ENCODE measurements at regions not wholly inside any gene's neighbourhood (a gene's known extent, or its start where the extent isn't known, plus 50 kb on each side); places are given as distances from the start of the nearest gene placed in this dataset.
"Not testable (repeated sequence)": the region's sequence is repeated elsewhere in the genome, so short reads cannot be mapped to it uniquely, and the experiment has no call there.

- TF ChIP-seq CTCF (IDR thresholded peaks at IDR 0.05) = no peak
- TF ChIP-seq POLR2A (IDR thresholded peaks at IDR 0.05) = no peak
- TF ChIP-seq EP300 (IDR thresholded peaks at IDR 0.05) = no peak
- no peak for TF ChIP-seq POLR2AphosphoS5 (IDR thresholded peaks at IDR 0.05)
- H3K36me3 ChIP-seq = no peaks in the 10 kb centered on the region
- 62 to 68% methylated on average over 2 of the region's 2 CpGs for WGBS, 2 donors
- H3K4me3 ChIP-seq = no peak overlapping the region
- no peaks in the 10 kb centered on the region for H3K9me3 ChIP-seq
- H3K4me1 ChIP-seq = no peaks in the 10 kb centered on the region
- H3K27me3 ChIP-seq = no peaks in the 10 kb centered on the region
- no peak for DNase-seq
- intact Hi-C loops (cut with DNase I) = no loop called here
- H3K27ac ChIP-seq = no peak overlapping the region
Observed at GRCh38 chr6:11458509-11458908, 79.0 kb upstream of the TMEM170B start.

DNA sequence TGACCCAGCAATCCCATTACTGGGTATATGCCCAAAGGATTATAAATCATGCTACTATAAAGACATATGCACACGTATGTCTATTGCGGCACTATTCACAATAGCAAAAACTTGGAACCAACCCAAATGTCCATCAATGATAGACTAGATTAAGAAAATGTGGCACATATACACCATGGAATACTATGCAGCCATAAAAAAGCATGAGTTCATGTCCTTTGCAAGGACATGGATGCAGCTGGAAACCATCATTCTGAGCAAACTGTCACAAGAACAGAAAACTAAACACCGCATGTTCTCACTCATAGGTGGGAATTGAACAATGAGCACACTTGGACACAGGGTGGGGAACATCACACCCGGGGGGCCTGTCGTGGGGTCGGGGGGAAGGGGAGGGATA, 80.1 kb upstream of the TMEM170B start:
- not testable (repeated sequence) for H3K4me3 ChIP-seq, H3K36me3 ChIP-seq
- WGBS, 2 donors = 88 to 93% methylated on average over 6 of the region's 6 CpGs

DNA sequence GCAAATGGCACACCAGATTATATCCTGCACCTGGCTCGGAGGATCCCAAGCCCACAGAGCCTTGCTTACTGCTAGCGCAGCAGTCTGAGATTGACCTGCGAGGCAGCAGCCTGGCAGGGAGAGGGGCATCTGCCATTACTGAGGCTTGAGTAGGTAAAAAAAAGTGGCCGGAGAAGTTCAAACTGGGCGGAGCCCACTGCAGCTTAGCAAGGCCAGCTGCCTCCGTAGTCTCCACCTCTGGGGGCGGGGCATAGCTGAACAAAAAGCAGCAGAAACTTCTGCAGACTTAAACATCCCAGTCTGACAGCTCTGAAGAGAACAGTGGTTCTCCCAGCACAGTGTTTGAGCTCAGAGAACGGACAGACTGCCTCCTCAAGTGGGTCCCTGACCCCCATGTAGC, 85.4 kb upstream of the TMEM170B start:
- intact Hi-C loops (cut with DNase I); H3K36me3 ChIP-seq; H3K4me1 ChIP-seq; H3K27ac ChIP-seq; DNase-seq; H3K9me3 ChIP-seq; H3K27me3 ChIP-seq; H3K4me3 ChIP-seq: not testable (repeated sequence)
- WGBS, 2 donors = 88 to 91% methylated on average over 8 of the region's 8 CpGs

More for the DNA sequence above, 80.1 kb upstream of the TMEM170B start:
- H3K4me1 ChIP-seq; DNase-seq; H3K9me3 ChIP-seq; H3K27me3 ChIP-seq; intact Hi-C loops (cut with DNase I); H3K27ac ChIP-seq: not testable (repeated sequence)

DNA sequence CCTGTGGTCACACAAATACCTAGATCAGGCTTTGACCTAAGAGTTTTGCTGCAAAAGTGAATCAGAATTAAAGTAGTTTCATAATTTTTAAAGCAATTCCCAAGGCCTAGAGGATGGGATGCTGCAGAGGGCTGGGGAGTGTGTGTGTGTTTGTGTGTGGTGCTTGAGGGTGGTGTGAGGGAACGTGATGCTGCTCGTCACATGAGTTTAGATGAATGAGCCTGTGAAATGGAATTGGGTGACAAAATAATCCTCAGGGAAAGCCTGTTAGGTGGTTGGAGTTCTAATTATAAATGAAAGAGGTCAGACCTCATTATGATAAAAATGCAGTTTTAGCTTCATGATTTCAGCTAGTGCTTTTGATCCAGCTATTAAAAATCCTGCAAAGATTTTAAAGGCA, 87.5 kb upstream of the TMEM170B start:
- H3K9me3 ChIP-seq = no peaks in the 10 kb centered on the region
- no peaks in the 10 kb centered on the region for H3K27me3 ChIP-seq
- intact Hi-C loops (cut with DNase I) = no loop called here
- TF ChIP-seq CTCF (IDR thresholded peaks at IDR 0.05) (no peak), POLR2A (IDR thresholded peaks at IDR 0.05) (no peak), POLR2AphosphoS5 (IDR thresholded peaks at IDR 0.05) (no peak), EP300 (IDR thresholded peaks at IDR 0.05) (no peak)
- H3K36me3 ChIP-seq = no peaks in the 10 kb centered on the region
- H3K4me1 ChIP-seq = no peaks in the 10 kb centered on the region
- WGBS, 2 donors = 76 to 90% methylated on average over 2 of the region's 2 CpGs
- H3K27ac ChIP-seq = no peak overlapping the region
- H3K4me3 ChIP-seq = no peak overlapping the region
- DNase-seq = no peak

DNA sequence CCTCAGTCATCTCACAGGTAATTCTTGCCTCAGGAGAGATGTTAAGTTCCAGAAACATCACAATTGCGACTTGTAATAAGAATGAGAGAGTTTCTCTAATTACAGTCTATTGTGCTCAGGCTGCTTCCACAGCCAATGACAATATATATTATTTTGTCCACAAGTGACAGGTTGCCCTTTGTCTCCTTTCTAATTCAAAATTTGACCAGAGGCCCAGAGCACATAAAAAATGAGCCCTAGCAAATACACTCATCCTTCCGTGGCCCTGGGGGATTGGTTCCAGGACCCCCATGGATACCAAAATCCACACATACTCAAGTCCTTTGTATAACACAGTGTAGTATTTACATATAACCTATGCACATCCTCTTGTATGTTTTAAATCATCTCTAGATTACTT, 88.1 kb upstream of the TMEM170B start:
- no peak for DNase-seq
- no peaks in the 10 kb centered on the region for H3K4me1 ChIP-seq
- TF ChIP-seq POLR2A (IDR thresholded peaks at IDR 0.05) (no peak), EP300 (IDR thresholded peaks at IDR 0.05) (no peak), POLR2AphosphoS5 (IDR thresholded peaks at IDR 0.05) (no peak), CTCF (IDR thresholded peaks at IDR 0.05) (no peak)
- 91 to 92% methylated on average over 2 of the region's 2 CpGs for WGBS, 2 donors
- intact Hi-C loops (cut with DNase I) = no loop called here
- H3K9me3 ChIP-seq = no peaks in the 10 kb centered on the region
- H3K27ac ChIP-seq = no peak overlapping the region
- H3K36me3 ChIP-seq = no peaks in the 10 kb centered on the region
- no peaks in the 10 kb centered on the region for H3K27me3 ChIP-seq
- H3K4me3 ChIP-seq = no peak overlapping the region

DNA sequence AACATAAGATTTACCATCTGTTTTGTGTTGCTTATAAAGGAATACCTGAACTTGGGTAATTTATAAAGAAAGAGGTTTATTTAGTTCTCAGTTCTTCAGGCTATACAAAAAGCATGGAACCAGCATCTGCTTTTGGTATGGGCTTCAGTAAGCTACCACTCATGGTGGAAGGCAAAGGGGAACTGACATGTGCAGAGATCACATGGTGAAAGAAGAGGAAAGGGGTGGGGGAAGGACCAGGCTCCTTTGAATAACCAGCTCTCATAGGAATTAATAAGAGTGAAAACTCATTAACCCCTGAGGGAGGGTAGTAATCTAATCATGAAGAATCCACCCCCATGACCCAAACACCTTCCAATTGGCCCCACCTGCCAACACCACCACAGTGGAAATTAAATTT, 89.5 kb upstream of the TMEM170B start:
- H3K9me3 ChIP-seq = no peaks in the 10 kb centered on the region
- H3K4me1 ChIP-seq = no peaks in the 10 kb centered on the region
- no peak overlapping the region for H3K27ac ChIP-seq
- H3K27me3 ChIP-seq = no peaks in the 10 kb centered on the region
- TF ChIP-seq POLR2A (IDR thresholded peaks at IDR 0.05) = no peak
- TF ChIP-seq POLR2AphosphoS5 (IDR thresholded peaks at IDR 0.05) = no peak
- TF ChIP-seq EP300 (IDR thresholded peaks at IDR 0.05) = no peak
- no peak for TF ChIP-seq CTCF (IDR thresholded peaks at IDR 0.05)
- intact Hi-C loops (cut with DNase I) = no loop called here
- H3K36me3 ChIP-seq = no peaks in the 10 kb centered on the region
- H3K4me3 ChIP-seq = no peak overlapping the region
- no peak for DNase-seq
